SK-N-SH (cell line): ENCODE measurements at regions not wholly inside any gene's neighbourhood (a gene's known extent, or its start where the extent isn't known, plus 50 kb on each side); places are given as distances from the start of the nearest gene placed in this dataset.

ENCODE experiments used
- GABPA ChIP-seq: IDR thresholded peaks from 2 replicates; pipeline ENCODE4 v1.4.0; 2012; ENCODE audit warnings: low read depth, mild to moderate bottlenecking
- MXI1 ChIP-seq: IDR thresholded peaks from 2 replicates; pipeline ENCODE4 v1.6.1; 2012; ENCODE audit warnings: mild to moderate bottlenecking, low read depth, low read length, improper control_type of control experiment
- POLR2AphosphoS5 ChIP-seq: IDR thresholded peaks from 2 replicates; pipeline ENCODE4 v1.6.1; 2012; ENCODE audit warnings: low read depth, low read length
- RAD21 ChIP-seq: IDR thresholded peaks from 2 replicates; pipeline ENCODE4 v1.6.1; 2012; ENCODE audit warnings: mild to moderate bottlenecking, low read length
- RXRA ChIP-seq: IDR thresholded peaks from 2 replicates; pipeline ENCODE4 v1.4.0; 2012; ENCODE audit warnings: low read depth, mild to moderate bottlenecking, borderline replicate concordance
- SIN3A ChIP-seq: IDR thresholded peaks from 2 replicates; pipeline ENCODE4 v1.6.1; 2012; ENCODE audit warnings: low read depth, mild to moderate bottlenecking, low read length, moderate library complexity, borderline replicate concordance
- YY1 ChIP-seq: IDR thresholded peaks from 2 replicates; pipeline ENCODE4 v1.4.0; 2012; ENCODE audit warnings: low read depth, mild to moderate bottlenecking
- TF ChIP-seq, protein P1 (sequence below): fragments of 200-600 bp; sonication (generic); IDR thresholded peaks from 2 replicates; pipeline ENCODE4 v1.6.1; 2017; ENCODE audit warnings: antibody characterized with exemption, mild to moderate bottlenecking, moderate library complexity

GRCh38 chr2:121873864-121874263 is 118.4 kb downstream of the TSN start:
- TF ChIP-seq, protein P1, sequence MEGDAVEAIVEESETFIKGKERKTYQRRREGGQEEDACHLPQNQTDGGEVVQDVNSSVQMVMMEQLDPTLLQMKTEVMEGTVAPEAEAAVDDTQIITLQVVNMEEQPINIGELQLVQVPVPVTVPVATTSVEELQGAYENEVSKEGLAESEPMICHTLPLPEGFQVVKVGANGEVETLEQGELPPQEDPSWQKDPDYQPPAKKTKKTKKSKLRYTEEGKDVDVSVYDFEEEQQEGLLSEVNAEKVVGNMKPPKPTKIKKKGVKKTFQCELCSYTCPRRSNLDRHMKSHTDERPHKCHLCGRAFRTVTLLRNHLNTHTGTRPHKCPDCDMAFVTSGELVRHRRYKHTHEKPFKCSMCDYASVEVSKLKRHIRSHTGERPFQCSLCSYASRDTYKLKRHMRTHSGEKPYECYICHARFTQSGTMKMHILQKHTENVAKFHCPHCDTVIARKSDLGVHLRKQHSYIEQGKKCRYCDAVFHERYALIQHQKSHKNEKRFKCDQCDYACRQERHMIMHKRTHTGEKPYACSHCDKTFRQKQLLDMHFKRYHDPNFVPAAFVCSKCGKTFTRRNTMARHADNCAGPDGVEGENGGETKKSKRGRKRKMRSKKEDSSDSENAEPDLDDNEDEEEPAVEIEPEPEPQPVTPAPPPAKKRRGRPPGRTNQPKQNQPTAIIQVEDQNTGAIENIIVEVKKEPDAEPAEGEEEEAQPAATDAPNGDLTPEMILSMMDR, result no peak
- TF ChIP-seq POLR2AphosphoS5, result no peak
- TF ChIP-seq RAD21, result no peak
- no peak for TF ChIP-seq RXRA
- no peak for TF ChIP-seq SIN3A
- TF ChIP-seq GABPA, result no peak
- no peak for TF ChIP-seq YY1
- TF ChIP-seq MXI1, result no peak
